ENCODE measurements at regions not wholly inside any gene's neighbourhood (a gene's known extent, or its start where the extent isn't known, plus 50 kb on each side); places are given as distances from the start of the nearest gene placed in this dataset.

- no peak for DNase-seq
Measured at GRCh38 chr7:112395411-112395810, 54.8 kb upstream of the IFRD1 start.

GRCh38 chr7:112395893-112396292, 54.4 kb upstream of the IFRD1 start:
- DNase-seq: no peak

DNA sequence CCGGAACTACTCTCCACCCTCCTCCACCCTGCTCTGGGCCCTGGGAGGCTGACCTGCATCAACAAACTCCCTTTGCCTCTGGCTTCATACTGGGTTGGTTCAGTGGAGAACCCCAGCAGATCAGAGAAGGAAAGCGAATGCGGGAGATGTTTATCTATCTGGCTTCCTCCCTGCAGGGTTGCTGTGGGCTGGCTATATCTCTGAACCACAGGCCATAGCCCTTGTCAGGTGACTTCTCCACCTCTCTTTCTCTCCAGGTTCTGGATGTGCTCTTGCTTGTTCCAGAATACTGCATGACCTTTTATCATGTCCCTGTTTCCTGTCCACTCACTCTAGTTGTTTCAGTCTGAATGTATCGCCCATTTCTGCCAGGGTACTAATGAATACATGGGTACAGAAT, 51.7 kb upstream of the IFRD1 start:
- peak; percentile 55 for DNase-seq

GRCh38 chr7:112399501-112399900, 50.8 kb upstream of the IFRD1 start:
- no peak for DNase-seq

- no peak for DNase-seq
Measured at GRCh38 chr7:112400141-112400540, 50.1 kb upstream of the IFRD1 start.
